Smooth muscle cell (in vitro differentiated cells): ENCODE measurements at regions not wholly inside any gene's neighbourhood (a gene's known extent, or its start where the extent isn't known, plus 50 kb on each side); places are given as distances from the start of the nearest gene placed in this dataset.

Experiments
- DNase-seq: peaks from one replicate; lab custom pipeline; 2025; ENCODE audit not compliant: unreplicated experiment; lab: John Stamatoyannopoulos, UW
- H2AFZ ChIP-seq: fragments of 200-600 bp; sonication (generic); 2 replicates; pipeline ENCODE4 v1.6.0; 2016; ENCODE audit warnings: antibody characterized with exemption, low read depth, mild to moderate bottlenecking
- H3F3A ChIP-seq: fragments of 200-600 bp; sonication (generic); 2 replicates; pipeline ENCODE4 v1.6.0; 2017; ENCODE audit warnings: antibody characterized with exemption, low read depth
- H3K27ac ChIP-seq: fragments of 200-600 bp; sonication (generic); 2 replicates; pipeline ENCODE4 v1.5.1; 2016; ENCODE audit warnings: low read depth, mild to moderate bottlenecking
- H3K27me3 ChIP-seq: fragments of 200-600 bp; sonication (generic); 2 replicates; pipeline ENCODE4 v1.6.1; 2016; ENCODE audit warnings: low read depth, mild to moderate bottlenecking
- H3K36me3 ChIP-seq: fragments of 200-600 bp; sonication (generic); 2 replicates; pipeline ENCODE4 v1.5.1; 2016; ENCODE audit warnings: low read depth
- H3K4me1 ChIP-seq: fragments of 200-600 bp; sonication (generic); 2 replicates; pipeline ENCODE4 v1.5.1; 2016; ENCODE audit warnings: low read depth
- H3K4me2 ChIP-seq: fragments of 200-600 bp; sonication (generic); 2 replicates; pipeline ENCODE4 v1.6.0; 2016; ENCODE audit warnings: mild to moderate bottlenecking
- H3K4me3 ChIP-seq: fragments of 200-600 bp; sonication (generic); 2 replicates; pipeline ENCODE4 v1.5.1; 2016; ENCODE audit warnings: mild to moderate bottlenecking
- H3K79me2 ChIP-seq: fragments of 200-600 bp; sonication (generic); 2 replicates; pipeline ENCODE4 v1.6.0; 2016; ENCODE audit warnings: low read depth, mild to moderate bottlenecking
- H3K9ac ChIP-seq: fragments of 200-600 bp; sonication (generic); 2 replicates; pipeline ENCODE4 v1.6.0; 2016; ENCODE audit warnings: low read depth
- H3K9me3 ChIP-seq: fragments of 200-600 bp; sonication (generic); replicated peaks from 2 replicates; pipeline ENCODE4 v1.5.1; 2016; ENCODE audit warnings: low read depth
- H4K20me1 ChIP-seq: fragments of 200-600 bp; sonication (generic); 2 replicates; pipeline ENCODE4 v1.6.0; 2016; ENCODE audit warnings: low read depth
- CTCF ChIP-seq: fragments of 200-600 bp; sonication (generic); IDR thresholded peaks from 2 replicates; pipeline ENCODE4 v1.5.1; 2017; ENCODE audit warnings: borderline replicate concordance, mild to moderate bottlenecking, antibody characterized with exemption; ENCODE audit not compliant: insufficient read depth, poor library complexity, severe bottlenecking
- WGBS: methylation state at CpG from one replicate; pipeline ENCODE4 v1.1.7; 2016; ENCODE audit warnings: low lambda C conversion rate; 5-methylcytosine and 5-hydroxymethylcytosine counted together

- Histone ChIP-seq H2AFZ (no peak overlapping the region), H4K20me1 (no peaks in the 10 kb centered on the region), H3K4me2 (no peak overlapping the region), H3K4me3 (no peak overlapping the region), H3K27me3 (no peaks in the 10 kb centered on the region), H3K27ac (no peak overlapping the region), H3K36me3 (no peaks in the 10 kb centered on the region), H3K9me3 (no peaks in the 10 kb centered on the region), H3F3A (no peaks in the 10 kb centered on the region), H3K79me2 (no peaks in the 10 kb centered on the region), H3K4me1 (no peaks in the 10 kb centered on the region), H3K9ac (no peak overlapping the region)
- 78% methylated on average over 14 of the region's 14 CpGs for WGBS
- no peak for DNase-seq
- no peak for TF ChIP-seq CTCF
Measured at GRCh38 chr19:30630289-30631032, 258.3 kb downstream of the ZNF536 start.

GRCh38 chr19:30629086-30629485 lies 256.9 kb downstream of the ZNF536 start:
- no peak for DNase-seq
- Histone ChIP-seq H3K9ac (no peak overlapping the region), H3K4me1 (no peaks in the 10 kb centered on the region), H3K36me3 (no peaks in the 10 kb centered on the region), H3K4me2 (no peak overlapping the region), H3K27ac (no peak overlapping the region), H4K20me1 (no peaks in the 10 kb centered on the region), H3K4me3 (no peak overlapping the region), H3K79me2 (no peaks in the 10 kb centered on the region), H3K27me3 (no peaks in the 10 kb centered on the region), H3K9me3 (no peaks in the 10 kb centered on the region), H3F3A (no peaks in the 10 kb centered on the region), H2AFZ (no peak overlapping the region)
- 91% methylated on average over 5 of the region's 5 CpGs for WGBS
- TF ChIP-seq CTCF: no peak

- Histone ChIP-seq H3K4me2 (no peak overlapping the region), H3K36me3 (no peaks in the 10 kb centered on the region), H2AFZ (no peak overlapping the region), H4K20me1 (no peaks in the 10 kb centered on the region), H3K27me3 (no peaks in the 10 kb centered on the region), H3F3A (no peaks in the 10 kb centered on the region), H3K9ac (no peak overlapping the region), H3K9me3 (no peaks in the 10 kb centered on the region), H3K4me1 (no peaks in the 10 kb centered on the region), H3K27ac (no peak overlapping the region), H3K79me2 (no peaks in the 10 kb centered on the region), H3K4me3 (no peak overlapping the region)
- TF ChIP-seq CTCF: no peak
- DNase-seq: no peak
- 89% methylated on average over 19 of the region's 19 CpGs for WGBS
Measured at GRCh38 chr19:30626626-30626966, 254.4 kb downstream of the ZNF536 start.
